ENCODE measurements at regions not wholly inside any gene's neighbourhood (a gene's known extent, or its start where the extent isn't known, plus 50 kb on each side); places are given as distances from the start of the nearest gene placed in this dataset.

GRCh38 chr3:63089007-63089750 lies 188.9 kb upstream of the SYNPR start:
- H3K27ac Mint-ChIP-seq (ENCODE audit: unreplicated experiment), result no peak overlapping the region

GRCh38 chr3:63089751-63090132 lies 188.4 kb upstream of the SYNPR start:
- no peaks in the 10 kb centered on the region for H3K27me3 Mint-ChIP-seq (ENCODE audit: low read depth)
- no peaks in the 10 kb centered on the region for H3K4me1 Mint-ChIP-seq (ENCODE audit: low read depth)
- no peak for DNase-seq (ENCODE audit: low spot score)
- no peaks in the 10 kb centered on the region for H3K36me3 Mint-ChIP-seq (ENCODE audit: low read depth)
- no peak overlapping the region for H3K27ac Mint-ChIP-seq (ENCODE audit: unreplicated experiment)
- H3K4me3 Mint-ChIP-seq (ENCODE audit: unreplicated experiment), result no peak overlapping the region
- no peak for TF ChIP-seq CTCF (IDR thresholded peaks at IDR 0.05)
- no peaks in the 10 kb centered on the region for H3K9me3 Mint-ChIP-seq (ENCODE audit: low read depth)

More at GRCh38 chr3:63089007-63089750, 188.9 kb upstream of the SYNPR start:
- H3K9me3 Mint-ChIP-seq (ENCODE audit: low read depth), result no peaks in the 10 kb centered on the region
- no peaks in the 10 kb centered on the region for H3K27me3 Mint-ChIP-seq (ENCODE audit: low read depth)
- no peaks in the 10 kb centered on the region for H3K36me3 Mint-ChIP-seq (ENCODE audit: low read depth)
- TF ChIP-seq CTCF (IDR thresholded peaks at IDR 0.05), result no peak
- no peak overlapping the region for H3K4me3 Mint-ChIP-seq (ENCODE audit: unreplicated experiment)
- no peaks in the 10 kb centered on the region for H3K4me1 Mint-ChIP-seq (ENCODE audit: low read depth)
- DNase-seq (ENCODE audit: low spot score), result no peak

- no peak for TF ChIP-seq CTCF (IDR thresholded peaks at IDR 0.05)
- H3K4me1 Mint-ChIP-seq (ENCODE audit: low read depth), result no peaks in the 10 kb centered on the region
- H3K27ac Mint-ChIP-seq (ENCODE audit: unreplicated experiment), result no peak overlapping the region
- DNase-seq (ENCODE audit: low spot score), result no peak
- H3K9me3 Mint-ChIP-seq (ENCODE audit: low read depth), result no peaks in the 10 kb centered on the region
- no peaks in the 10 kb centered on the region for H3K27me3 Mint-ChIP-seq (ENCODE audit: low read depth)
- no peak overlapping the region for H3K4me3 Mint-ChIP-seq (ENCODE audit: unreplicated experiment)
- H3K36me3 Mint-ChIP-seq (ENCODE audit: low read depth), result no peaks in the 10 kb centered on the region
Measured at GRCh38 chr3:63090656-63091055, 187.5 kb upstream of the SYNPR start.

- Mint-ChIP-seq H3K4me3 (ENCODE audit: unreplicated experiment) (no peak overlapping the region), H3K27ac (ENCODE audit: unreplicated experiment) (no peak overlapping the region), H3K27me3 (ENCODE audit: low read depth) (no peaks in the 10 kb centered on the region), H3K36me3 (ENCODE audit: low read depth) (no peaks in the 10 kb centered on the region), H3K9me3 (ENCODE audit: low read depth) (peaks cover 2% of the 10 kb centered on the region), H3K4me1 (ENCODE audit: low read depth) (no peaks in the 10 kb centered on the region)
- DNase-seq (ENCODE audit: low spot score), result no peak
- no peak for TF ChIP-seq CTCF (IDR thresholded peaks at IDR 0.05)
Measured at GRCh38 chr3:63092515-63092914, 185.6 kb upstream of the SYNPR start.

GRCh38 chr3:63094642-63095408 lies 183.3 kb upstream of the SYNPR start:
- Mint-ChIP-seq H3K36me3 (ENCODE audit: low read depth) (no peaks in the 10 kb centered on the region), H3K9me3 (ENCODE audit: low read depth) (peaks cover 6% of the 10 kb centered on the region), H3K4me1 (ENCODE audit: low read depth) (no peaks in the 10 kb centered on the region), H3K27ac (ENCODE audit: unreplicated experiment) (no peak overlapping the region), H3K27me3 (ENCODE audit: low read depth) (no peaks in the 10 kb centered on the region), H3K4me3 (ENCODE audit: unreplicated experiment) (no peak overlapping the region)
- no peak for TF ChIP-seq CTCF (IDR thresholded peaks at IDR 0.05)
- no peak for DNase-seq (ENCODE audit: low spot score)
